Fibroblast of skin of left biceps (primary cell): ENCODE measurements at regions not wholly inside any gene's neighbourhood (a gene's known extent, or its start where the extent isn't known, plus 50 kb on each side); places are given as distances from the start of the nearest gene placed in this dataset.

ENCODE experiments used
- DNase-seq, 2 experiments: peaks; one replicate each; pipeline ENCODE4 v3.0.0-alpha.2; 2013; ENCODE audit warnings: low read depth in 2 of 2

DNA sequence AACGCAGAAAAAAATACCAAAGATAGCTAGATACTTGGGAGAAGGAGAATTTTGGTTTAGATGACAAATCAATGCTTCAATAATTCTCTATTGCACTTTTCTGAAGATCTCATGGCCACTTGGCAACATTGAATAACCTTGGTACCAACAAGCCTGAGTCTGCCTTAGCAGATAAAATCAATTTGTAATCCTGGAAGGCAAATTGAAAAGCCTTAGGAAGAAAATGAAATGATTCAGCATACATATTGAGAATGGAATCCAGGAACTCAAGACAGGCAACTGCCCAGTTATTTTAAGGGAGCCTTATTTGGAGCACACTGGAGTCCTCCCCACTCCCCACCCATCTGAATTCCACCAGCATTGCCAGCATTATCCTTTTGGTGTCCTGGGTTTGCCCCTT is 109.3 kb upstream of the SOX9 start:
- DNase-seq: no peak

DNA sequence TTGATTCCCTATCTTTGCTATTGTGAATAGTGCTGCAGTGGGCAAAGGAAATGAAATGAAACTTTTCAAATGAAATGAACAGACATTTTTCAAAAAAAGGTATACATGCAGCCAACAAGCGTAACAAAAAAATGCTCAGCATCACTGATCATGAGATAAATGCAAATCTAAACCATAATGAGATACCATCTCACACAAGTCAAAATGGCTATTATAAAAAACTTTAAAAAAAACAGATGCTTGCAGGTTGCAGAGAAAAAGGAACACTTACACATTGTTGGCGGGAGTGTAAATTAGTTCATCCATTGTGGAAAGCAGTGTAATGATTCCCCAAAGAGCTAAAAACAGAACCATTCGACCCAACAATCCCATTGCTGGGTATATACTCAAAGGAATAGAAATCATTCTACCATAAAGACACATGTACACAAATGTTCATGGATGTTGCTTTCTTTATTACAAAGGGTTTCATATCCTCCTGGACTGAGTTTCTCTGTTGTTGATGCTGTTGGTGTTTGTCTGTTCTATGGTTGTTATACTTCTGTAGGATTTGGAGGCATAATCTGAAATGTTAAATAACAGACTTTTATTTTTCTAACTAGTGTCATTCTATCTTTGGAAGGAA is 99.3 kb upstream of the SOX9 start:
- DNase-seq: no peak

DNA sequence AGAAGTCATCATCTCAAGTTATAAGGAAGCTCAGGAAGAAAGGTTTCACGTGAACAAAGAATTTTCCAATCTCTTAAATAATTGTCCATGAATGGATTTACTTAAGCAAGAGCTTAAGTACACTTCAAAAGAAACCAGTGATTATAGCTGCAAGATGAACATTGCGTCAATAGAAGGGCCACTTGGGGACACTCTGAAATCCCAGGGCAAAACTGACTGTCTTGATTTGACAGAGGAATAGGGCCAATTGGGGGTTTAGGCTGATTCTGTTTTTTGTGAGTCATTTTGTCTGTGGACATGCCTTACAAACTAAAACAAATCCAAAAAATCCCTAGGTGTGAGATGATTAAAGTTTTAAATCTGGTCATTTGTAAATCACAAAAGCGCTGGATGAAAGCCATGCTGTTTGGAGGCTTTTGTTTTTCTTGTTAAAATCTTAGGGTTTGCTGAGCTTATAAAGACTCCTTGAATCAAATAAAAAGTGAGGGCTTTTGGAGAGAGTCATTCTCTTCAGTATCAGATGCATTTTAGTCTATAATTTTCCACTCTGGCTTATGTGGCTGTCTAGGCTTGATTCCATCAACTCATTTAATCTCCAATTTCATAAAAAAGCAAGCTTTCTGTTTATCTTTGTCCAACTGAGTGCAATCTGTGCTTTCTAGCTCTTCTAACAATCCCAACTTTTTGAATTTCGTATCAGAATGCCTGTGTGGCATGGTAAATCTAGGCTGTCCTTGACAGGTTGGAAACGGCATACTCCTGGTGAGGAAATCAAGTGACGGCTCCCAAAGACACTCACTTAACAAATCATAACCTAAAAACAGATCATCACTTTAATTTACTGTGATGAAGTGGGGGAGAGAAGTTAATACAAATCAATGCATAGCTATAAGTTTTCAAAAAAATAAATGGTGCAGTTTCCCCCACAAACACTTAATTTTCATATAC is 98.2 kb upstream of the SOX9 start:
- no peak for DNase-seq

DNA sequence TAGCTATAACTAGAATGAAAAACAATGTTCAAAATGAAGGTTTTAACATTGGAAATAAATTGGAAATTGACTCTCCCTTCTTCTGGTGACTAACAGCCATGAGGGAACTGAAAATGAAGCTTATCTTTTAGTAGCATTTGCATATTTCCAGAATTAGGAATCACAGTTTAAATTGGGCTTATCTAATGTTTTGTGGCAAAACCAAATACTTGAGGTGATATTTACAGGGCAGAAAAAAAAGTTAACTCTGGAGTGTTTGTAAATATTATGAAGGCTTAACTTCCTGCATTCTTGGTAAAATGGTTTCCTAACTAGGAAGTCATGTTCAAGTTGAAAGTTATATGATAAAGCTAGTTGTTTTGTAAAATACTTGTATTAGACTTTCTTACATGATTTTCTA is 96.4 kb upstream of the SOX9 start:
- DNase-seq: no peak

DNA sequence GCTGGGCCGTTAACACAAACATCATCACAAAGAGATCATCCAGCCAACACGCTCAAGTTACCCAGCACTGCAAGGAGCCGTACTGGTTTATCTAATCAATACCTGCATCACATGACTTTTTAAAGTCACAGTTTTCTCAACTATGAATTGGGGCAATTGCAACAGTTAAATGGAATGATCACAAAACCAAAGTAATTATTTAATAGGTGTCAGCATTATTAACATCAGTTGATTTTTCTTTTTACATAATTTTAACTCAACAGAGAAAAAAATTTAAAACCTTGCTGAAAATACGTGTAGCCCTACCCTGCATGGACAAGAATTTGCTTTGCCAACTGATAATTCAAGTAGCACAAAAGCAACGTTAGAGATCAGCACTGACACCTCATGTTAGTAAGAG is 95.7 kb upstream of the SOX9 start:
- no peak for DNase-seq

DNA sequence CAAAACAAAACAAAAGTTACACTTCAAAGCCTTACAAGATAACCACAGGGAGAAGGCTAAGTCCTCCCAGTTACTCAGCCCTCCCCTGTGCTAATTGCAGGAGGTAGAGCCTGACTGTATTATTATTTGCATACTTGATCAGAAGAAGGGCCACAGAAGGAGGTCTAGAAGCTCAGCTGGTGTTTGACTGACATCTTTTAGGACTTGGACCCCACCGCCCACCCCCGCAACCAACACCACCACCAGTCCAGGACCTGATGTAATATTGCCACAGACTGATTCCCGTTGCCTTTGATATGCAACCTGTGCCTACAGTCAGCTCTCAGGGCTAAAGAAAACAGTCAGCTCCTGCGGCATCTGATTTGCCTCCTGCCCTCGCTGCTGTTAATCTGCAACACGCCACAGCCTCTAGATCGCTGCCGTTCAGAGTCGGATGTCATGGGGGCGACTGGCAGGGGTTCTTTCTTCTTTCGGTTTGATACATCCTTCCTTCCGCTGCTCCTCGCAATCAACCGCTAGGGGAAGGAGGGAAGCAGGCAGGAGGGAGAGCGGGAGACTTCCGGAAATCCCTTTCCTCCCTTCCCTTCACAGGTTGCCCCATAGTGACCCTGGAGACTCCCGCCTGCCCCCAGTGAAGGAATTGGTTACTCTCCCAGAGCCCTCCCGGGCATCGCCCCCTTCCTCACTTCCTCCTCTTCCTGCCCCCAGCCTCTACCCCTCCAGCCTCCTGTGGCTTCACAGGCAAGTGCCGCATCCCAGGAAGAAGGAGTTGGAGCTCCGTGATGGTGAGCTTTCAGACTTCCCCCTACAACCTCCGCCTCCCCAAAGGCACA is 90.5 kb upstream of the SOX9 start:
- peak; percentile 35 to 36 for DNase-seq

DNA sequence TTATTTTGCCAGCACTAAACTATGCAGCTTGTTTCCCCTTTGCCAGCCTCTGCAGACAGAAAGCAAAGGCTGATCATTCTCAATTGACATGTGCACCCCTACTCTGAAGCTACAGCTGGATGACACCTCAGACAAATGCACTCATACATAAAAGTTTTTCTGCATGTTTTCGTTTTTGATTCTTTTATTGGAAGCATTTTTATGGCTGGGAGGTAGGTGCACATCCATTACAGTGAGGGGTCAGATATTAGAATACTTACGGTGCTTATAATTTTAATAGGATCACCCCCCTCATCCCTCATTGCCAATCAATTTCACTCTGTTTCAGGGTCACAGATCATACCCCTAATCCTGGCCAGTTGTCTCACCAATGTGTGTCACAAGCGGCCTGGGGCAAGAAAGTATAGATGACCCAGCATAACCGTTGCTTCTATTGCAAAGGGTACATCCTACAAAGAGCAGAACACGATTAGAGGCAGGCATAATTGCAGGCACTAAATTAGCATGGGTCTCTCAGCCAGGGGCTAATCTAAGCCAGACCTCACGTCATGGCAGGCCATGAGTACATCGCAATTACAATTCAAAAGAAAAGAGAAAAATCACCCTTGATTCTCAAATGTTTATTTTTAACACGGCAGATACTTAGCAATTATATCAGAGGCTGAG is 89.5 kb upstream of the SOX9 start:
- DNase-seq: no peak

DNA sequence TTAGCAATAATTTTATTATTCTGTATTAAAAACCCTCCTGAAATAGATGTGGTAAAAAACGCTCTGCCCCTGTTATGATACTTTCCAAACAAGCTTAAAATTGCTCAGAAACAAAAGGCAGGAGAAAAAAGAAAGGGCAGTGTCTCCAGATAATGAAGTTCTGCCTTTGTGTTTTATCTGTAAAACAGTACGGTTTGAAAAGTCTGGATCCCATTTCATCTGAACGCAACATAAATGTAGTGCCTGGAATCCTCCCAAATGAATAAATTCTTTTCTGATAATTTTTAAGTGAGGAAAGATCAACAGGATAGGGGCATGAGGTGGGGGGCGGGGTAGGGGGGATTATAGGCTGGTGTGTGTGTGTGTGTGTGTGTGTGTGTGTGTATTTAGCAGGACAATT is 87.5 kb upstream of the SOX9 start:
- no peak for DNase-seq

DNA sequence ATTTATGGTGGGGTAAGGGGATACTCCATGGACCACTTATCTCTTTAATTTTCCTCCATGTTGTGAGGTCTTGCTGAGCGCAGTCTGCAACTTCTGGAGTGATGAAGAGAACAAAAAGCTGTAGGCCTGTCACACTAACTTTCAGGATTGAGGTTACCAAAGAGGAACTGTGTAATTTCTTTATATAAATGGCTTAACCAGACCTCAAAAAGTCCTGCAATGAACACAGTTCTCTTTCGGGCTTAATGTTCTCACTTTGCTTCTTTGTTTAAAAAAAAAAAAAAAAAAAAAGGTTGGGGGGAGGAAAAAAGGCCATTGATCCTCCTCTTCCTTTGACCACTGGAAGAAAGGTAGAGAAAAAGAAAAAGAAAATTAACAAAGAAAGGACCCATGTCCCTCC is 86.8 kb upstream of the SOX9 start:
- DNase-seq: no peak

DNA sequence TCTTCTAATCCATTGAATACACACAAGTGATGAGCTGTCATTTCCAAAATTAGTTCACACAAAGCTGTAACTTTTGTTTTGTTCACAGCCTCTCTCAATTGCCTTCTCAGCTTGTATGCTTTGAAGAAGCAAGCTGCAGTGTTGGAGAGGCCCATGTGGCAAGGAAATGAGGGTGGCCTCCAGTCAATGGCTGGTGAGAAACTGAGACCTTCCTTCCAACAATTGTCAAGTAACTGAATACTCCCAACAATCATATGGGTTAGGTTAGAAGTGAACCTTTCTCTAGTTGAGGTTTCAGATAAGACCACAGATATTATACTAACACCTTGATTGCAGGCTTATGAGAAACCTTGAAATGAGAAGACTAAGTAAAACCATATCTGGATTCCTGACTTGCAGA is 82.4 kb upstream of the SOX9 start:
- DNase-seq: no peak

DNA sequence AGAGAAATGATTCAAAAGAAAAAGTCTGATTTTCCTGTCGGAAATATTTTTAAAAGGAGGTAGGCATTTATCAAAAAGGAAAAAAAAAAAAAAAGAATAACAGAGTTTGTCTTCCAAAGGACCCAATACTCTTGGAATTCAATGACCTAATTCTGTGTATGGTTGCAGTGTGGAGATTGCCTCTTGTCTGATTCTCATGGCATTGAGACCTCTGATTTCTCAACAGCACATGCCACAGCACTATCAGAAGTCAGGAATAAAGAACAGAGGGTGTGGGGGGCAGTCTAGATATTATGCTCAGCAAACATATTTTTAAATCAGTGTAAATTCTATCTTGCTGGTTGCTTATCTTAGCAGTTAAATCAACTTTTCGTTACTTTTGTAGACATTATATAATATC is 81.3 kb upstream of the SOX9 start:
- no peak for DNase-seq

DNA sequence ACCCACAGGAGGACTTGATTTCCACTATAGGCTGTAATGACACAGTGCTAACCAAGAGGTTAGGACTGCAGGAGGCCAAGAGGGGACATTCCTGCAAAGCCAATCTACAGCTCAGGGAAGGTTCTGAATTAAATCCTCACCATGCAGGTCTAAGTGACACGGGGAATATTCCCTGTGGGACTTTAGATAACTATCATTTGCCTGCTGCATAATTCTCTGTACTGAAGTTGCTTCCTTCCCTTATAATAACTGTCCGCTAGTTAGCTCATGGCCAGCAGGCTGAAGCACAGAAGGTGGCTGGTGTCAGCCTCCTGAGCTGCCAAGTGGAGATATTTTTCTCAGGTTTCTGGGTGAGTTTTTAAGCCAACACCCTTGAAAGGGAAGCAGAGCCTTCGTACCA is 74.6 kb upstream of the SOX9 start:
- DNase-seq: no peak

DNA sequence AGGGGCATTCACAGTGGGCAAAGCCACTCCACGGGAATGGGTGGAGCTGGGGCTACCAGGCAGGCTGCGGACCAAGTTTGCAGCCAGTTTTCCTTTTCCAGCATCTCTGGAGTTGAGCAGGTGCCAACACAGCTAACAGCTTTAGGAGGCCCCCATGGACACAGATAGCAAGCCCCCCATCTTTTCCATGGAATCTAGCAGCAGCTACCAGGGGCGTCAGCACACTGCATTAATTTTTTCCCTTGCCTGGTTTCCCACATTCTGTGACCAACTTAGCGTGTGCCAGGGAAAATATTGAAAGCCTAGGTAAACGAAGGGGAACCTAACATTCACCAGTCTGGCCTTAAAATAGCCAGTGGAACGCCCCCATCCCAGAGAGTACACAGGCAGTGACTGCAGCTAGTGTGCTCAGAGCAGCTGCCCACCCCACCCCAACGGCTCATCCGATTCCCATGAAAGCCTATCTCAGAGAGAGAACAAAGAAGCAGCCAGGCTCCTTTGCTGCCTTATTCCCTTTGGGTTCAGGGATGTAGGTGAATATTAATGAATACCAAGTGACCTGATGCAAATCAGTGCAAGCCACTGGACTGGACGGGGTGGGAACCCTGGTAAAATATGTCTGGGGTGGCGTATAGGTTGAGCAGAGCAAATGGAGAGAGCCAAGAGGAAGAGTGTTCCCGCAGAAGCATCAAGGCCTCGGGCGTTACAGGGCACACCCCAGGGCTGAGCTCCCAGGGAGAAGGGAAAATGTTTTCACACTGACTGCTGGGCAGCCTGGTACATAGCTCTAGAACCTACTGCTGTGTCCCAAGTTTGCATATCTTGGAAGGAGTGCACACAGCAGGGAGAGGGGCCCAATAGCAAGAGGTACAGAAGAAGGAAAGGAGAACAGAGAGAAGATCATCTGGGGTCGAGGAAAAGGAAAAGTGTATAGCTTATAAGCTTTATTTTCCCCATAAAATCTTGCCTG is 73.9 kb upstream of the SOX9 start:
- no peak for DNase-seq

DNA sequence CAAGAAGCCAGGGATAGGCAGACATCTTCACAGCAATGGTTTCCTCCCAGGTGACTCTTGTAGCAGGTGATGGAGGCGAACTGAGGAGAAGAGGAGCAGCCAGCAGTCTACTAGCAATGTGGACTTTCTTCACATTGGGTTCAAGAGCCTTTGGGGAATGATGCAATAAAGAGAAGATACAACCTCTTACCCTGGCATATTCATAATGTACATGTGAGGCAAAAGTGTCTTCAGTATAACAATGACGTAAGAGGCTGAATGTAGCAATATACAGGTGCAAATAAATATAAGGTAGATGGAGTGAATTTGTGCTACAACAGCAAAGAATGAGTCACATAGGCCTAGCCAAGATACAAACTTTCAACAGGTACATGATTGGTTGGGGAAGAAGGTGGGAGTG is 70.9 kb upstream of the SOX9 start:
- no peak for DNase-seq

DNA sequence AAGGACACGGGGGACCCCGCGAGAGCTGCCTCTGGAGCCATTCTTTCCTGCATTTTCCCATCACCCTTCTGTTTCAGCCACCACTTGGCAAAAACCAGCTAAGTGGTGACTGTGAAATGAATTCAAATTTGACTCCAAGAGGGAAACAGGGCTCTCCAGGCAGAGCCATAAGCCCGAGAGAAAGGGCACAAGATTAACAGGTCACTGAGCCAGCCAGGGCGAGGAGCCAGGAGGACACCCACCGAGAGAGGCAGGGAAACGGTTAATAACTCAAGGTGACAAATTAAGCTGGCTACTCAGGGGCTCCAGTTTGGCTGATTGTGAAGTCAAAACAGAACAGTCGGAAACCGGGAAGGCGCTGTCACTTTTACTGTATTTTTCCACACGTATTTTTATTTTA is 67.8 kb upstream of the SOX9 start:
- DNase-seq: no peak

DNA sequence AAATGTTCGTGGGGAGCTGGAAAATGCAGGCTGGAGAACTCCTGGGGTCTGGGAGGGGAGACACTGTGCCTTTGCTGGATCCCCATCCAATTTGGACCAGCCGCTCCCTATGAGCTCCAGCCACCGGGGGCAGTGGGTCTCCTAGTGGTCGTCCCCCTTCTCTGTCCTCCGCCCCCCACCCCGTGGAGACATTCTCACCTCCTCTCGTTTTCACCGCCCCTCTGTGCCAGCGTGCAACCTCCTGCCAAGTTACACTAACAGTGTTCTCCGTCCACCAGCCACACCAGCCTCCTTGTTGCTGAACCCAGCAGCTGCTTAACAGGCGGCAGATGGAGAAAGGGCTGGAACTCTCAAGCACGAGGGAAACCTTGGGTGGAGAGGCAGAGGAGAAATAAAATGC is 67.4 kb upstream of the SOX9 start:
- DNase-seq: no peak

DNA sequence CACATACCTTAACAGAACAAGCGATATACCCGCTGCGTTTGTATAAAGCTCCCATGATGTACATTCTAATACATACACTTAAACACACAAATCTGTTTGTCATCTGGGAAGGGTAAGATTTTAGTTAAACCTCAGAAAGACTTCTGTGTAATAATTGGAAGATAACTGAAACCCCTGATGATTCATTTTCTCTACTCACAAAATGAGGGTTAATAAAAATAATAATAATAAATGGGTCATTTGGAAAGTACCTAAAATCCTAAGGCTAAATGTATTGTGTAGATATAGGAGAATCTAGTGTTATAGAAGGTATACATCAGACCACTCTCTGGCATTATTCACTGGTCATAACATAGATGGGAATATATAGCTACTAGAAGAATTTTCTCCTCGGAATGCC is 64.7 kb upstream of the SOX9 start:
- no peak for DNase-seq

DNA sequence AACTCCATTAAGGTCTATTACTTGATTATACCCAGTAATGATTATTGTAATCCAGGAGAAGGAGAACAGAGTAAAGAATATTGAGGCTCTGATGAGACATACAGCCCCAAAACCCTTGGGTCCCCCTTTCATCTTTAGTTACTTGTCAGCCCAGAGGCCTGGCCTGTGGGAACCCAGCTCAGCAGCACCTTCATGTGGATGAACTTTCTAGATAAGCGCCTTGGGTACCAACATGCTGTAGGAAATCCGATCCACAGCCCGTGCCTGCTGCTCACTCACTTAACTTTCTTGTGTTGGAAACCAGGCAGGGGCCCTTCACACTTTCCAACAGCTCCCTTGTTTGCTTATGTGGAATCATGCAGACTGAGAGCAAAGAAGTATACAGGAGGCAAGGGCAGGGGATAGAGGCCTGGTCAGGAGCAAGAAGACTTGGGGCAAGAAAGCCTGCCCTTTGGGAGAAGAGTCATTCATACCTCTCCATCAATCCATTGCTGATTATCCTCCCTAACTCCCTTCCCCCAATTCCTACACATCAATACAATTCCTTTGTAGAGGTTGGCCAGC is 64.0 kb upstream of the SOX9 start:
- no peak for DNase-seq

DNA sequence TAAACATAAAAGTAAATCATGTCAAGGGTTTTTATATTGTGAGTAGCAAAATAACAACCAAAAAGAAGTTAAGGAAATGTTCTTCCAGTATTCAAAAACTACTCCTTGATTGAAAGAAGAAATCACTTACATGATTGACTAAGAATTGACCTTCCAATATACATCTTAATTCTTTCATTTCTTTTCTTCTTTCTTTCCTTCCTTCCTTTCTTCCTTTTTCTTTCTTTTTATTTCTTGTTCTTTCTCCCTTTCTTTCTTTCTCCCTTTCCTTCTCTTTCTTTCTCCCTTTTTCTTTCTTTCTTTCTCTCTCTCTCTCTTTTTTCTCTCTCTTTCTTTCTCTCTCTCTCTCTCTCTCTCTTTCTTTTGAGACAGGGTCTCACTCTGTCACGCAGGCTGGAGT is 60.7 kb upstream of the SOX9 start:
- no peak for DNase-seq

DNA sequence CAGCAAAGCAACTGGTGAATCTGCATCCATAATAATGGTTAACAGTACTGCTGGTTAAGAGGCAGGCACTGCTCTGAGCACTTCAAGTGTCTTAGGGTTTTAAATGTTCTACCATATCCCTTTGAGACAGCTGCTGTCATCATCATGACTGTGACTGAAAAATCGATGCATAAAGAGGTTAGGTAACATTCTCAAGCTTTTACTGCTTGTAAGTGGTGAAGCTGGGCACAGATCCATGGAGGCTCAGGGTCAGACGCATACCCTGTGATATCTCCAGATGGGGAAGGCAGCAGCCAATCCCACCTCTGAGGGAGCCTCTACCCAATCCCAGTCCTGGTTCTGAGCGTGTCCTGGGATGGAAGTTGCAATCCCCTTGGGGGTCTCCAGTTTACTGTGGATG is 57.6 kb upstream of the SOX9 start:
- no peak for DNase-seq
